HUES64 (cell line): ENCODE measurements at regions not wholly inside any gene's neighbourhood (a gene's known extent, or its start where the extent isn't known, plus 50 kb on each side); places are given as distances from the start of the nearest gene placed in this dataset.

Experiments used
- H3K27ac ChIP-seq: 2 replicates; pipeline ENCODE4 v1.7.0; 2013; ENCODE audit warnings: low read depth, low read length, inconsistent platforms
- H3K27me3 ChIP-seq: 2 replicates; pipeline ENCODE4 v1.6.1; 2013; ENCODE audit warnings: mild to moderate bottlenecking, low read length; ENCODE audit not compliant: insufficient read depth
- H3K36me3 ChIP-seq: 2 replicates; pipeline ENCODE4 v1.6.1; 2013; ENCODE audit warnings: mild to moderate bottlenecking, low read length; ENCODE audit not compliant: insufficient read depth
- H3K4me1 ChIP-seq: 2 replicates; pipeline ENCODE4 v1.6.1; 2013; ENCODE audit warnings: mild to moderate bottlenecking, low read length, moderate library complexity; ENCODE audit not compliant: insufficient read depth
- H3K4me3 ChIP-seq: 2 replicates; pipeline ENCODE4 v1.5.1; 2013; ENCODE audit warnings: mild to moderate bottlenecking, low read length, moderate library complexity
- H3K9ac ChIP-seq: 2 replicates; pipeline ENCODE4 v1.6.1; 2013; ENCODE audit warnings: mild to moderate bottlenecking, low read depth, low read length
- H3K9me3 ChIP-seq: 2 replicates; pipeline ENCODE4 v1.6.1; 2013; ENCODE audit warnings: low read depth, low read length; ENCODE audit not compliant: insufficient read depth
- WGBS: fragments of 150-250, 120-280 bp; methylation state at CpG from one replicate; pipeline ENCODE4 v1.1.7; 2013; ENCODE audit warnings: missing lambda C conversion rate; 5-methylcytosine and 5-hydroxymethylcytosine counted together

- WGBS, result 92% methylated on average over 10 of the region's 10 CpGs
- Histone ChIP-seq H3K27ac (no peak overlapping the region), H3K4me3 (no peak overlapping the region), H3K9ac (no peak overlapping the region), H3K27me3 (peaks cover 9% of the 10 kb centered on the region), H3K36me3 (no peaks in the 10 kb centered on the region), H3K4me1 (no peaks in the 10 kb centered on the region), H3K9me3 (no peaks in the 10 kb centered on the region)
Measured at GRCh38 chr3:72093270-72093991, 308.5 kb upstream of the PROK2 start.

- Histone ChIP-seq H3K27ac (no peak overlapping the region), H3K9ac (no peak overlapping the region), H3K4me1 (no peaks in the 10 kb centered on the region), H3K36me3 (no peaks in the 10 kb centered on the region), H3K9me3 (no peaks in the 10 kb centered on the region), H3K27me3 (peaks cover 5% of the 10 kb centered on the region; the same call in 1 of the 2 replicates), H3K4me3 (no peak overlapping the region)
- WGBS, result 93% methylated on average over 7 of the region's 7 CpGs
Measured at GRCh38 chr3:72092778-72093177, 307.8 kb upstream of the PROK2 start.

- no peak overlapping the region for H3K27ac ChIP-seq
- no peaks in the 10 kb centered on the region for H3K9me3 ChIP-seq
- 95% methylated on average over 12 of the region's 12 CpGs for WGBS
- peaks cover 3% of the 10 kb centered on the region; the same call in 1 of the 2 replicates for H3K27me3 ChIP-seq
- no peak overlapping the region for H3K9ac ChIP-seq
- H3K4me1 ChIP-seq, result no peaks in the 10 kb centered on the region
- no peak overlapping the region for H3K4me3 ChIP-seq
- no peaks in the 10 kb centered on the region for H3K36me3 ChIP-seq
Measured at GRCh38 chr3:72088486-72089025, 303.6 kb upstream of the PROK2 start.

- Histone ChIP-seq H3K27me3 (peaks cover 3% of the 10 kb centered on the region; the same call in 1 of the 2 replicates), H3K36me3 (no peaks in the 10 kb centered on the region), H3K9me3 (no peaks in the 10 kb centered on the region), H3K9ac (no peak overlapping the region), H3K4me1 (peaks cover 6% of the 10 kb centered on the region), H3K4me3 (no peak overlapping the region), H3K27ac (no peak overlapping the region)
- 95% methylated on average over 10 of the region's 10 CpGs for WGBS
Measured at GRCh38 chr3:72087420-72087819, 302.5 kb upstream of the PROK2 start.

- WGBS, result 91% methylated on average over 11 of the region's 11 CpGs
- no peak overlapping the region for H3K27ac ChIP-seq
- no peak overlapping the region for H3K4me3 ChIP-seq
- peaks cover 12% of the 10 kb centered on the region for H3K4me1 ChIP-seq
- no peaks in the 10 kb centered on the region for H3K36me3 ChIP-seq
- H3K9me3 ChIP-seq, result no peaks in the 10 kb centered on the region
- no peak overlapping the region for H3K9ac ChIP-seq
- peaks cover 3% of the 10 kb centered on the region; the same call in 1 of the 2 replicates for H3K27me3 ChIP-seq
Measured at GRCh38 chr3:72086743-72087087, 301.8 kb upstream of the PROK2 start.

GRCh38 chr3:72086042-72086742 is 301.2 kb upstream of the PROK2 start:
- peaks cover 12% of the 10 kb centered on the region for H3K4me1 ChIP-seq
- no peaks in the 10 kb centered on the region for H3K36me3 ChIP-seq
- H3K27me3 ChIP-seq, result peaks cover 3% of the 10 kb centered on the region; the same call in 1 of the 2 replicates
- H3K4me3 ChIP-seq, result no peak overlapping the region
- WGBS, result 90% methylated on average over 5 of the region's 5 CpGs
- no peak overlapping the region for H3K9ac ChIP-seq
- H3K9me3 ChIP-seq, result no peaks in the 10 kb centered on the region
- H3K27ac ChIP-seq, result no peak overlapping the region

GRCh38 chr3:72085036-72085435 is 300.1 kb upstream of the PROK2 start:
- Histone ChIP-seq H3K9me3 (no peaks in the 10 kb centered on the region), H3K27ac (no peak overlapping the region), H3K27me3 (no peaks in the 10 kb centered on the region), H3K4me3 (no peak overlapping the region), H3K36me3 (no peaks in the 10 kb centered on the region), H3K9ac (no peak overlapping the region), H3K4me1 (peaks cover 18% of the 10 kb centered on the region)
- 94% methylated on average over 6 of the region's 6 CpGs for WGBS

- Histone ChIP-seq H3K9ac (no peak overlapping the region), H3K4me1 (peaks cover 21% of the 10 kb centered on the region), H3K9me3 (no peaks in the 10 kb centered on the region), H3K36me3 (no peaks in the 10 kb centered on the region), H3K27ac (no peak overlapping the region), H3K27me3 (no peaks in the 10 kb centered on the region), H3K4me3 (no peak overlapping the region)
- 75% methylated on average over 10 of the region's 10 CpGs for WGBS
Measured at GRCh38 chr3:72082776-72083462, 298.0 kb upstream of the PROK2 start.

GRCh38 chr3:72082186-72082715 is 297.3 kb upstream of the PROK2 start:
- Histone ChIP-seq H3K4me1 (peaks cover 21% of the 10 kb centered on the region), H3K36me3 (no peaks in the 10 kb centered on the region), H3K27ac (no peak overlapping the region), H3K9ac (no peak overlapping the region), H3K27me3 (no peaks in the 10 kb centered on the region), H3K9me3 (no peaks in the 10 kb centered on the region), H3K4me3 (no peak overlapping the region)
- 57% methylated on average over 8 of the region's 8 CpGs for WGBS

GRCh38 chr3:72081471-72082185 is 296.7 kb upstream of the PROK2 start:
- Histone ChIP-seq H3K27me3 (no peaks in the 10 kb centered on the region), H3K9ac (no peak overlapping the region), H3K9me3 (peaks cover 5% of the 10 kb centered on the region; the same call in 1 of the 2 replicates), H3K4me1 (peaks cover 21% of the 10 kb centered on the region), H3K4me3 (no peak overlapping the region), H3K27ac (no peak overlapping the region), H3K36me3 (no peaks in the 10 kb centered on the region)
- WGBS, result 92% methylated on average over 6 of the region's 6 CpGs
